NCI-H1694 (cell line): ENCODE measurements at regions not wholly inside any gene's neighbourhood (a gene's known extent, or its start where the extent isn't known, plus 50 kb on each side); places are given as distances from the start of the nearest gene placed in this dataset.
A peak's percentile ranks its signal among the peaks of the same experiment; 100 is the strongest.

Experiments used
- DNase-seq: peaks from one replicate; lab custom pipeline; 2025; lab: John Stamatoyannopoulos, UW

DNA sequence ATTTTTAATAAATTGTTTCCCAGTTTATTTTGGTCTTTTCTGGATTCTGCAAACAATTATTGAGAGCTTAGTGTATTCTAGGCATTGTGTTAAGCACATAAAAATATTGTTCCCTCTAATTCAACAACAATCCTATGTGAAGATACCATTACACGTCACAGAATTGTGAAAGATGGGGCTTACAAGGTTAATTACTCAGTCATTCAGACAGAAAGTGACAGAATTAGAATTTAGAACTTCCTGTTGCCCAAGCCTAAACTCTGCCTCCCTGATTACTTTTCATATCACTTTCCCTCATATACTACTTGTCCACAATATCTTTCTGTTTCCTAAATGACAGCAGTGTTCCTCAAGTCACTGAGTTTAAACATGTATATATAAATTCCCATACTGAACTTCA is 186.7 kb upstream of the VEGFC start:
- DNase-seq = no peak

DNA sequence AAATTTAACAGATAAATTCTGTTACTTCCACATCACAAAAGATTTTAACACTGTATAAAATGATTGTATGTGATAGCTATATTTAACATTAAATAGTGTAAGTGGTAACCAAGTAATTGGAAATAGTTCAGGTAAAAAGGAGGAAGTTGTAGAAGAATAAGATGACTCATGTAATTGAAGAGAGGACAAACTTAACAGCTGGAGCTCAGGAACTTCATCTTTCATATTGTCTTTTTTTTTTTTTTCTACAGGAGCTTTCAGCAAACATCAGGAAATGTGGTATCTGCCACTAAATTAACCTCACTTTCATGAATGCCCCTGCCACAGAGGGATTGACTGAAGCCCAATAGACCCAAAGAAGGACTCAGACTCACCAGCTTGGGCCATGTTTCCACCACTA is 188.4 kb upstream of the VEGFC start:
- DNase-seq = no peak

DNA sequence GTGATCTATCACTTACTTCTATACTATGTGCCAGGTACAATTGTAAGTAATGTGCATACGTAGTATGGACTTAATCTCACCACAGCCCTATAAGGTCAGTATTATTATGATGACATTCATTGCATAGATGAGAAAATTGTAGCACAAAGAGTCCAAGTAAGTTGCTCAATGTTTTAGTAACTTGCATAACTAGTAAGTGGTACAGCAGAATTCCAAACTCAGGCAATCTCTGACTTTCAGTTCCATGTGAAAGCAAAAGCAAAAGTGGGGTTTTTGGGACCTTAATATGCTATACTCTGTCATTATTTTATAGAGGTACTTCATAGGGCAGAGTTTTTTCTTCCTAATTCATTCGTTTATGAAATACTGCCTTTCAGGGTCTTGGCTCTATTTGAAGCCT is 188.8 kb upstream of the VEGFC start:
- DNase-seq = no peak

DNA sequence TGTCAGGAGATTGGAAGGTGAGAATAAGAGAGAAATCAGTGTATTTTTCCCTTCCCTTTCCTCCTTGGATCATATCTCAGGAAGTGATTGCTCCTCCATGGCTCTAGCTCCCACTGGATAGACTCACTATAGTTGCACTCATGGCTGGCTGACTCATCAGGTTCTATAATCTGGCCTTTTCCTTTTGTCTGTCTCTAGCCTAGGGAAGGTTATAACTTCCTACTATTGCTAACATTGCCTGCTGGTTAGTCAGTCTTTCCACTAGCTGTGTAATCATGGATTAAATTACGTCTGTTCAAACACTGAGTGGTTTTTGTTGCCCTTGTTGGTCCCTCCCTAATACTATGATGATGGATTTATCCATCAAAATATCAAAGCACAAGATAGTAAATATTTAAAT is 195.5 kb upstream of the VEGFC start:
- no peak for DNase-seq

DNA sequence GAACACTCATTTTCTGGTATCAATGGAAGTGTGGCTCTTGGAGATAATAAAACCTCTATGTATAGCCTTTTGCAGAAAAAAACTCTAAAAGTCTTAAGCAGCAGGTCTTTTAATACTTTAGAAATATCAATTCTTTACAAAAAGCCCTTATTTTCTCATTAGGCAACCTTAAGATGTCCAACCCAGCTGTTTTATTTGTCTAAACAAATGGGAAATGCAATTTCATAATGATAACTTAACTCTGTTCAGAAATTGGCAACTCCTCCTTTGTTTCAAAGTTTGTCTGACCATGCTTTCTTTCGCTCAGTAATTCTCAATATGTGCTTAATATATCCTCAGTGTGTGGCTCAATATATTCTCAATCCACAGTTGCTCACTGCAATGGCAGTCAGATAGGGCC is 196.5 kb upstream of the VEGFC start:
- no peak for DNase-seq

DNA sequence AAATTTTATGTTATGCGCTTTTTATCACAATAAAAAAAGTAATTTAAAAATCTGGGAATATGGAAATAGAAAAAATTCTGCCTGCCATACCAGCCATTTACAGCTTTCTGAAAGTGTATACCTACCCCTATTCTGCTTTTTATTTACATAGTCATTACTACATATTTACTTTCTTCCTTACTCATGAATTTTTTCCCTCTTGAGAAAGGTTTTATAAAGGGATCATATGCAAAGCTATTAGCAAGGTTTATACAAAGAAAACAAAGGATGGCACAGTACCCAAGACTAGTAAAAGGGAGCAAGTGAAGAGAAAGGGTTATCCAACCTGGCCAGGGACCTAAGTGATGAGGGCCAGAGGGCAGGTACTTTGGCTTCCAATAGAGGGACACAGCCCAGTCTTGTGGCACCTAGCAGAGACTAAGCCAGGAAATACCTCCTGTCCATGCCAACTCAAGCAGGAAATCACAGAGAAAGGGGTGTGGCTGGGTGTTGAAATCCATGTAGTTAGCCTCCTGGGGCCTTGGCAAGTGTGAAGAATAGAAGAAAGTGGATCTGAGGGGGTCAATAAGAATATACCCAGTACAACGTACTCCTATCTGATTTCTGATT is 207.3 kb upstream of the VEGFC start:
- DNase-seq = no peak

DNA sequence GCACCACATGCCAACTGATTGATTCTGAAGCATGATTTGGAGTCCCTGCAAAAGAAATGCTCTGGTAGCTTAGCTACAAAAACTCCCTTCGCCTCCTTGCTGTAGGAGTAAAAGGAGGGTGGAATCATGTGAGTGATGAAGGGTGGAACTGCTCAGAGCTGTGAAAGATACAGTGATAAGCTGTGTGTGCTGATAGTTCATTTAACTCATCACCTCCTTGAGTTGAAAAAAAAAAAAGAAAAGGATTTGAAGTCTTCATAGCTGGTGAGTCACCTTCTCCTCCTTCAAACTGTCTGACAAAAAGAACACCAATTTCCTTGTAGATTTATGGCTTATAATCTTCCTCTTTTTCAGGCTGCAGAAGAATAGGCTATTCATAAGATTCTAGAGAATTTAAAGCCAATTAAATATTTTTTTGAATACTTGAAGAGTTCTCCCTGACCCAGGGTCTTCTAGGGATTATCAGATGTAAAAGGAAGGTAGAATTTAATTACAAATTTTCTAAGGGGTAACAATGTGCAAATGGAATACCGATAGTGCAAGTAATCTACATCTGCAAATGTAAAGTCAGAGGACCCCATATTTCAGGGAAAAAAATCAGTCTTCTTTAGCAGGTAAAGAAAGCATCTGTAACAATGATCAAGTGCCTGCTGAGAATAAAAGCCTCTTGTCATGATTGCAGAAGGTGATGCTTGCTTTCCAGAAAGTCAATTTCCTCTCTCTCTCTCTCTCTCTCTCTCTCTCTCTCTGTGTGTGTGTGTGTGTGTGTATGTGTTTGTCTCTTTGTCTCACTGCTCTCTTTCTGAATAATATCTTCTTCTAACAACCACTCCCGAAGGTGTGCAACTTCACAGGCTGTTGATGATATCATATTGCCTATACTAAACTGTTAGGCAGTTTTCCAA is 208.8 kb upstream of the VEGFC start:
- no peak for DNase-seq

DNA sequence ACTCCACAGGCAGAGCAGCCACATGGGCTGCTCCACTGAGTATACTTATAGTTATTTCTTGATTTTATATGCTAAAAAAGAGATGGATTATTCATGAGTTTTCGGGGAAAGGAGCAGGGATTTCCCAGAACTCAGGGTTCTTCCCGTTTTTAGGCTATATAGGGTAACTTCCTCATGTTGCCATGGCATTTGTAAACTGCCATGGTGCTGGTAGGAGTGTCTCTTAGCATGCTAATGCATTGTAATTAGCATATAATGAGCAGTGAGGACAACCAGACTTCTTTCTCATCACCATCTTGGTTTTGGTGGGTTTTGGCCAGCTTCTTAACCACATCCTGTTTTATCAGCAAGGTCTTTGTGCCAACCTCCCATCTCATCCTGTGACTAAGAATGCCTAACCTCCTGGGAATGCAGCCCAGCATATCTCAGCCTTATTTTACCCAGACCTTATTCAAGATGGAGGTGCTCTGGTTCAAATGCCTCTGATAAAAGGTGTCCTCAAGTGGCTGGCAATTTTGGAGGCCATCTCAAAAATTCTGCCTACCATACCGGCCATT is 213.0 kb upstream of the VEGFC start:
- DNase-seq = no peak

DNA sequence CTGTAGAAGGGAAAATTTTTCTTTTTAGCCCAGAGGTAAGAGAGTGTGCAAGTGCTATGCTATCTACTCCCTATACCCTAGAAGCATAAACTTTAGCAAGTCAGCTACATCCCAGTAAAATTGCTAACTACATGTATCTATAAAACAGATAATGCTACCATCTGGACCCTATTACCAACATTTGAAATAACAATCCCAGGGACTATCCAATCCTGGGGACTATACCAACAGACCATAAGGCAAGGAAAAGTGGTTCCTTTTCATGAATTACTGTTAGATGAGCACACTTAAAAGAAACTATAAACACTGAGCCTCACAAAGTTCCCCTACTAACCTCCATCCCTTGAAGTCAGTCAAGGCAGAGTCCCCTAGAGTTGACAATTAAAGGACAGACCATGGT is 213.6 kb upstream of the VEGFC start:
- DNase-seq = no peak

DNA sequence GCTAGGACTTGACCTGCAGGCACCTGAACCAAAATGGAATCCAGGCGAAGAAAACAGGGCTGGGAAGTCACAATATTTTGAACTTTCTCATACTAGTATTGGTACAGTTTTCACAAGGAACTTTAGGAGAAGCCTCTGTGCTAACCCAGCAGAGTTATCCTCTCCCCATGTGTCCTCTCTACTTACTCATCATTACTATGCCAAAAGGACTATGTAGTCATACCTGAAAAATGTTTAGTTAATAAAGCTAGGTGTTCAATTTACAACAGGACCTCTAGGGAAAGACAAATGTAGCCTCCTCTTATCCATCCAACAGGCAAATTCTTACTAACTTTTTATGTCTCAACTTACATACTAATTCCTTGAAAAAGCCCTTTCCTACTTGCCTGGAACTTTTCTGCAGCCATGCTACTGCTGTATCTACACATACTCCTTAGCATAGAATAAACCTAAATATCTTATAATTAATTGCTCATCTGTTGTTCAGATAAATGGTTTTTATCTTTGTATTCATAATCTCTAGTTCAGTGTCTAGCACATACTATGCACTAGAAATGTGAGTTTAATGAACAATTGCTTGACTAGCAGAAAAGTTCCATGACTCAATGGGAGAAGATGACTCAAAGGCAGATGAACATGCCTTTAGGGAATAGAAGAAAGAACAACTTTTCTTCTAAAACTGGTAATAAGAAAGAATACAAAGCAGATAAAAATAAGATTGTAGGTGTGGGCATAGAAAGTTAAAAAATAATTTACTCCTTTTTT is 215.5 kb upstream of the VEGFC start:
- DNase-seq = no peak

DNA sequence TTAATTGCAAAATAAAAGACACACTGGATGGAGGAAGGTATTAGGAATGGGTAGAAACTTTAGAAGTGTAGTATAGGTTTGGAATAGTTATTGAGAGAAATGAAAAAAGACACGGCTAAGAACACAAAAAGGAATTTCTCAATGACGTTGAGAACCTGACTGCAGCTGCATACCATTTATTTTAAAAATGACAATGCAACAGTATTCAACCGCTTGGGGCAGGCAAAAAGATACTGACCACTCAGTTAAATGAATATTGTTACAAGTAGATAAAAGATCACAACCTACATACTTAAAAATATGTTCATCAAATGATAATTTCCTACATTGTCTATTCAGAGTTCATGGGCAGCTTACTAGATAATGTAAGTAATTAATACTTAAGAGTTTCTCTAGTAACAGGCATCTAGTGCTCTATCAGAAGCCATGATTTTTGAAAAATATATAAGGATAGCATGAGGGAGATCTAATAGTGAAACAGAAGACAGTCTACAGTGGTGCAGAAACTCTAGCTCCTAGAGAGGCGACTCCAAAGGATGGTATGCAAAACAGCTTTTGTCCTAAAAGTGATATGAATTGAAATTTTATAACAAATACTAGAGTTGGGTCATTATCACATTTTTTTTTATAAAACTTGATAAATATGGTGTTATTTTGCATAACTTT is 216.2 kb upstream of the VEGFC start:
- DNase-seq = no peak

DNA sequence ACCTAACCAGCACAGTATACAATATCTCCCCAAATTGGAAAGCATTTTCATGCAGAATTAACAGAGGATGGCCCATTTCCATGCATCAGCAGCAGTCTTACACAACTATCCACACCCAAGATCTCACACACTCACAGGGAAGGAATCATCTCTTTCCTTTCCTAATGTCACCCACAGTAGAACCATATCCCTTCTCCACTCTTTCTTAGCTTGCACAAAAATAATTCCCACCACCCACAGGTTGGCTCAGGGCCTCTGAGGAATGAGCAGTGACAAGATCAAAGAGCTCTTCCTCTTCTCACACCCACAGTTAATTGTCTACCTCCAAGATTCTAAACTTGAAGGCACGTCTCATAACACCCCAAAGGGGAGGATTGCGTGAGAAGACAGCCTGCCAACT is 217.7 kb upstream of the VEGFC start:
- no peak for DNase-seq

DNA sequence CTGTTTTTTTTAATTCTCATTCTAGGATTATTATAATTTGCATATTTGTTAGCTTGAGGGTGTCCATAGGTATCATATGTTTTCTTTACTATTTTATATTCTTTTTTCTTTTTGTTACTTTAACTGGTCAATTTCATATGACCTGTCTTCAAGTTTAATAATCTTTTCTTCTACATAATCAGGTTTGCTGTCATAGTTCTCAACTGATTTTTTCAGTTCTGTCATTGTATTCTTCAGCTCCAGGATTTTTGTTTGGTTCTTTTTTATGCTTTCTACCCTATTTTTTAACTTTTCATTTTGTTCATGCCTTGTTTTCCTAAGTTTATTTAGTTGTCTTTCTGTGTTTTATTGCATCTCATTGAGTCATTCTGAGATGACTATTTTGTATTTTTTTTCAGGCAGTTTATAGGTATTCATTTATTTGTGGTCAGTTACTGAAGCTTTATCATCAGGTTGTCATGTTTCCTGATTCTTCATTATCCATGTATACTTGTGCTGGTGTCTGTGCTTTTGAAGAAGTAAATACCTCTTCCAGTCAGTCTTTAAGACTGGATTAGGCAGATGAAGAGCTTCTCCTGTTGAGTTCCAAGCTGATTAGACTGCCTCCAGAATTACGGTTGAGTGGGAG is 220.3 kb upstream of the VEGFC start:
- no peak for DNase-seq

DNA sequence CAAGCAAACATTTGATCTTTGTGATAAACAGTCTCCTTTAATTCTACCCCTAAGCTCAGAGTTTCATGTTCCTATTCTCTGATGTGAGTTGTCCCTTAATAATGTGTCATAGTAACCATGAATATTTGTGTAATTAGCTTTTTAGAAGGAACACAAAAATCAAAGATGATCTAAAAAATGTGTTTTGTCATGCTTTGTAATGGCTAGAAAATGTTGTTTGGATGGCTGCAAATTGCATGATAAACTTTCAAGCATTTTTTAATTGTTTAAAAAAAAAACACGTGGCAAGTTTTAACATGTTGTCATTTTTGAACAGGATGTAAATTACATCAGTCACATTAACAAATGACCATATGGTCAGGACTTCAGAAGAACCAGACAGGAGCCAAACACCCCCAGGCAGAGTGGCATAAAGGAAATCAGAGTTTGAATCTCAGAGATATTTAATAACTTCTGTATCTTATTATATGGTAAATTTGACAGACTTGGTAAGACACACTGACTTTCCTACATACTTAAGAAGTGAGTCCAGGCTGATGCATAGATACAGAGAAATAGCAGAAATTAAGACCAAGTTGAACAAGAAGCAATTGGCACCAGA is 223.9 kb upstream of the VEGFC start:
- DNase-seq = no peak

DNA sequence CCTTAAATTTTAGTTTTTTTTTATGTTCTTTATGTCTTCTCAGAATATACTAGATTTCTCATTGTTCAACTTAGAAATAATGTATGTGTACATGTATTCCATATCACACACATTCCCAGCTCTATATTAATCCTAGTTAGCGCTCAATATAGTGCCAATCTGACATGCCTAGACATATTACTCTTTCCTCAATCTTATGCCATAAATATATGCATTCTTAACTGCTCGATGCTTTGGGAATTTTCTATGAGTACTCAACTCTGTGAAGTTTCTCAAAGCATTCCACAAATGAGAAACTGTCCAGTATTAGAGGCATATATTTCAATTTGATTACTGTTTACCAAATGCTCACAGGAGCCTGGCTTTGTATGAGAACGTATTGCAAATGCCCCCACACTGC is 231.2 kb upstream of the VEGFC start:
- DNase-seq = no peak

DNA sequence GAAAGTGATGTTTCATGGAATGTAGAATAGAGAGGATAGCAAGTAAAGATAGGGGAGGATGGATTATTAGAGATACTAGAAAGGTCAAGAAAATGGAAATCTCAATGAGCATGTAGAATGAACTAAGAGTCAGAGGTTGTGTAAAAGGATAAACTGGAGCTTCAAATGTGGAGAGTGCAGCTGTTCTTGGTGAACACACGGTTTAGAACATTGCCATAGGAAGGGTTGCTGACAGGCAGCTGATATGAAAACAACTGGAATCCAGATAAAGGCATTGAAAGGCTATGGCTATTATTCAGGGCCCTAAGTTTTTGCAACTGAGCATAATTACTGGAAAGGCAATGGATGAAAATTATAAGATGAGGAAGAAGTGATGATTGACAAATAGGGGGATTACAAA is 239.6 kb upstream of the VEGFC start:
- DNase-seq = no peak

DNA sequence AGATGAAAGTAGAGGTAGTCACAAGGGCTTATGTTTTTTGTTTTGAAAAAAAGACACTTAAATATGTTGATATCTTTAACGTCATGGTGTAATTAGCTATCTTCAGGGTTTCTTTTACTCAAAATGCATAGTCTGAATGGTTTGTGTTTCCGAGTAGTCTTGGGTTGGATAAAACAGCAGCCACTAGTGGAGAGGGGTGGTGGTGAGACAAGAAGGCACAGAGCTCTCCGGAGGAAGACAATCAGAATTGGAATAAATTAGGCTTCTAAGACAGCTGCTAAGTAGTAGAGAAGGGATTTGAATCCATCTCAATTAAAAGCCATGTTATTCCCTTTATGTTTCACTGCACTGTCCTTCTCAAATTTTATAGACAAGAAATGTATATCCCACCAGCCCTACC is 240.4 kb upstream of the VEGFC start:
- DNase-seq = no peak

DNA sequence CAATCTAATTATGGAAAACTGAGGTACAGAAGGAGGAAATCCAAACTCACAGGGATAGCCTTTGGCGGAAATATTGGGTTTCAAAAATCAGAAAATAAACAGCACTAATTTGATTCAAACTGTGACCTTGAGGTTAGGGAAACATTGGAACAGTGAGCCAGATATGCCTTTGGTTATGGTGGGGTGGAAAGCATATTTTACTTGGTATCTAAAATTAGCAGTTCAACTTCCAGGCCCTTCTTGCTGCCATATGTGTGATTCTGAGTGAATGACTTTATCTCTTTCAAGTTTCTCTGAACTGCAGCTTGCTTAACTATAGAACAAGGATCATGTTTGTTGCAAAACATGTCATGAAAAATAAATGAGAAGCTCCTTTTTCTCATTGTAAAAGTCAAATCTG is 240.9 kb upstream of the VEGFC start:
- DNase-seq = no peak

DNA sequence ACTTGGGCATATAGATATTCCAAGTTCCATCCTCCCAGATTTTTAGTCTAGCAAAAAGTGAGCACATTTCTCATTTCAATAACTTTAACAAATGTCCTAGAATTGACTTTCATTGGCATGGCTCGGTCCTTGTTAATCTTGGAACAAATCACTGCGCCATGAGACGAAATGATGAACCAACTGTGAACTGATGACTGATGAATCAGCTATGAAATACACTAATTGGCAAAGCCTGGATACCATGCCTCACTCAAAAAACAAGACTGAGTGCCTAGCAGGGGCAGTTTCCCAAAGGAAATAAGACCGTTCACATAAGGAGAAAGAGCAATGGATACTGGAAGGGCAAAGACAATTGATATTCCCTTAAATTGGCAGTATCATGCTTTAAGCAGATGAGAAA is 248.6 kb upstream of the VEGFC start:
- no peak for DNase-seq

DNA sequence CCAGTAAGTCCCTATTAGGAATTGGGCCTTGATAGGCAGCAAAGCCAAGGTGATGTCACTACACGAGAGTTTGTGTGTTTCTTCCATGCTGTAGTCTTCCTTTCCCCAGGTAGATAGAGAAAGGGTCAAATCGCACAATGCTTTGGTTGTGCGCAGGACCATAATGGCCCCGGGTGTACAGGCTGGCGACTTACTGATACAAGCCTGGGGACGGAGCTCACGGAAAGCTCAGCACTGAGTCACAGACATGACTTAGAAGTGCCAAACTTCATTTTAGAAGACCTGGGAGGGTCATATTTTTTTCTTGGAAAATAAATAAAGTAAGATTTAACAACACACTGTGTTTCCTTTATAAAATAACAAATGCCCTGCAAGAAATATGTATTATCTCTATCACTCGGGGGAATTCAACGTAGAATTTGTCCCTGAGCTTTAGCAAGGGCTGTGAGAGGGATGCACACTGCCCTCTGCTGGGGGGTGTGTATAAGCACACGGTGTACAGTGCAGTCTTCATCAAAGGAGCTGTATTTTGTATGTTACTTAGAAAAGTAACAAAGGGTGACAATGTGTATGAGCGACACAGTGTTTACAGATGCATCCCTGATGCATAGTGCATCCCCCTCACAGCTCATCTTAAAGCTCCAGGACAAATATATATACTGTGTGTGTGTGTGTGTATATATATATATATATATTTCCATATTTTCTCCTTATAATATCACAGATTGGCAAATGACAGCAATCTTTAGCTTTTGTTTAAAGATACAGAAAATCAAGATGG is 254.5 kb upstream of the VEGFC start:
- peak; percentile 1 for DNase-seq

DNA sequence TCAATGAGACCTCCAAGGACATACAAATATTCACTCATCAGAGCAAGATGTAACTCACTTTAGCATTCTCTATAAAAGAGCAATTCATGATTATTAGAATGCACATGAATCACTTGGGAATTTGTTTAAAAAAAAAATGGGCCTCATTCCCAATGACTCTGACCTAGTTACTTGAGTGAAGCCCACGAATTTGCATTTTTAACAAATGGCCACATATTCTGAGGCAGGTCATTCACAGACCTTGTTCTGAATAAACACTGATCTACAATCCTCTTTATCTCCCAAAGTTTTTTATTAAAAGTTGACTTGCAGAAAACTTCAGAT is 255.1 kb upstream of the VEGFC start:
- no peak for DNase-seq
